H1 (cell line): ENCODE measurements at regions not wholly inside any gene's neighbourhood (a gene's known extent, or its start where the extent isn't known, plus 50 kb on each side); places are given as distances from the start of the nearest gene placed in this dataset.

ENCODE experiments used
- CTCF ChIA-PET: fragments of 300-600 bp; sonication (Branson Sonifier 250); formaldehyde crosslinking; loops from one replicate; lab custom pipeline; 2021; ENCODE audit not compliant: partially characterized antibody; lab: Charles Lee
- POLR2A ChIA-PET: fragments of 300-600 bp; sonication (Branson Sonifier 250); formaldehyde crosslinking; loops from one replicate; lab custom pipeline; 2021; ENCODE audit warnings: inconsistent platforms; ENCODE audit not compliant: partially characterized antibody; lab: Charles Lee
- DNase-seq, 2 experiments: peaks; one replicate each; pipeline versions ENCODE4 v3.0.0 to v3.0.0-alpha.2; 2010 to 2022; ENCODE audit warnings: low spot score in 2 of 2, low read depth in 1 of 2, mixed read lengths in 1 of 2
- FAIRE-seq: peaks from 2 replicates; lab custom pipeline; 2011; peaks lifted over from hg19 to GRCh38; lab: Jason Lieb, UNC
- H2AFZ ChIP-seq: 2 replicates; pipeline ENCODE4 v1.8.1; 2012; ENCODE audit warnings: low read length, inconsistent platforms
- H2AK5ac ChIP-seq: 2 replicates; pipeline ENCODE4 v1.6.1; 2013; ENCODE audit warnings: low read depth, low read length
- H2BK120ac ChIP-seq: replicated peaks from 2 replicates; pipeline ENCODE3; 2013; ENCODE audit warnings: low read depth, low read length, inconsistent platforms
- H2BK12ac ChIP-seq: 2 replicates; pipeline ENCODE4 v1.6.1; 2013; ENCODE audit warnings: low read depth, low read length
- H2BK15ac ChIP-seq: 2 replicates; pipeline ENCODE4 v1.6.1; 2013; ENCODE audit warnings: low read length
- H2BK20ac ChIP-seq: 2 replicates; pipeline ENCODE4 v1.6.1; 2013; ENCODE audit warnings: low read length
- H2BK5ac ChIP-seq: 2 replicates; pipeline ENCODE4 v1.6.1; 2013; ENCODE audit warnings: low read depth, low read length
- H3K14ac ChIP-seq: 2 replicates; pipeline ENCODE4 v1.6.1; 2013; ENCODE audit warnings: inconsistent platforms; ENCODE audit not compliant: insufficient read length
- H3K18ac ChIP-seq: 2 replicates; pipeline ENCODE4 v1.6.1; 2013; ENCODE audit warnings: low read length; ENCODE audit errors: extremely low read depth
- H3K23ac ChIP-seq: 2 replicates; pipeline ENCODE4 v1.6.1; 2013; ENCODE audit warnings: inconsistent platforms; ENCODE audit not compliant: insufficient read length
- H3K23me2 ChIP-seq: 2 replicates; pipeline ENCODE4 v1.6.1; 2013; ENCODE audit warnings: low read depth, low read length
- H3K27ac ChIP-seq: 2 replicates; pipeline ENCODE4 v1.6.1; 2011; ENCODE audit warnings: low read depth, low read length, inconsistent platforms
- H3K27me3 ChIP-seq, 4 experiments: replicated peaks in 1 of 4; 1 replicate in 1 of 4; 2 replicates in 3 of 4; pipeline versions ENCODE4 v1.6.1 to v1.8.1; 2011 to 2013; ENCODE audit warnings: low read length in 3 of 4, mild to moderate bottlenecking in 3 of 4, inconsistent platforms in 2 of 4, mixed read lengths in 2 of 4, moderate library complexity in 1 of 4; ENCODE audit not compliant: control insufficient read depth in 3 of 4, insufficient read depth in 3 of 4; ENCODE audit errors: extremely low read depth in 1 of 4
- H3K36me3 ChIP-seq, 4 experiments: 2 replicates each; pipeline versions ENCODE4 v1.6.1 to v1.8.1; 2011 to 2013; ENCODE audit warnings: mild to moderate bottlenecking in 4 of 4, low read length in 3 of 4, moderate library complexity in 2 of 4, control low read depth in 1 of 4, inconsistent platforms in 1 of 4; ENCODE audit not compliant: insufficient read depth in 4 of 4, control insufficient read depth in 2 of 4
- H3K4ac ChIP-seq: replicated peaks from 2 replicates; pipeline ENCODE3; 2013; ENCODE audit warnings: low read length, low read depth, mixed read lengths, inconsistent platforms; ENCODE audit not compliant: insufficient read length
- H3K4me1 ChIP-seq, 4 experiments: replicated peaks in 1 of 4; 1 replicate in 1 of 4; 2 replicates in 3 of 4; pipeline versions ENCODE4 v1.6.1 to v1.8.1; 2011 to 2013; ENCODE audit warnings: low read length in 3 of 4, inconsistent platforms in 2 of 4, mixed read lengths in 1 of 4; ENCODE audit not compliant: insufficient read depth in 4 of 4, control insufficient read depth in 3 of 4
- H3K4me2 ChIP-seq, 2 experiments: 2 replicates each; pipeline versions ENCODE4 v1.6.1 to v1.8.1; 2011 to 2013; ENCODE audit warnings: low read depth in 2 of 2, low read length in 2 of 2, control low read depth in 1 of 2, inconsistent platforms in 1 of 2, mild to moderate bottlenecking in 1 of 2; ENCODE audit not compliant: insufficient read depth in 1 of 2
- H3K4me3 ChIP-seq, 4 experiments: fragments of 200-600, 300-600 bp in 1 of 4; sonication (generic), shearing (Covaris generic), sonication (Bioruptor Twin) in 1 of 4; 2 replicates each; pipeline versions ENCODE4 v1.5.1 to v1.8.1; 2011 to 2016; ENCODE audit warnings: low read length in 4 of 4, low read depth in 3 of 4, control low read depth in 2 of 4, inconsistent platforms in 2 of 4, mild to moderate bottlenecking in 2 of 4, mixed read lengths in 1 of 4, moderate library complexity in 1 of 4; ENCODE audit not compliant: insufficient read depth in 2 of 4; ENCODE audit errors: extremely low read depth in 1 of 4
- H3K56ac ChIP-seq: replicated peaks from 2 replicates; pipeline ENCODE3; 2013; ENCODE audit warnings: low read depth, mild to moderate bottlenecking, mixed read lengths, low read length, inconsistent platforms; ENCODE audit not compliant: insufficient read length
- H3K79me1 ChIP-seq: 2 replicates; pipeline ENCODE4 v1.6.1; 2013; ENCODE audit warnings: low read depth, low read length, control low read depth
- H3K79me2 ChIP-seq, 2 experiments: 2 replicates each; pipeline versions ENCODE4 v1.6.1 to v1.8.1; 2012 to 2013; ENCODE audit warnings: low read length in 2 of 2, mild to moderate bottlenecking in 2 of 2, inconsistent platforms in 1 of 2; ENCODE audit not compliant: insufficient read depth in 2 of 2, control insufficient read depth in 1 of 2
- H3K9ac ChIP-seq, 4 experiments: replicated peaks in 1 of 4; 1 replicate in 1 of 4; 2 replicates in 3 of 4; pipeline versions ENCODE4 v1.6.1 to v1.8.1; 2011 to 2013; ENCODE audit warnings: low read depth in 3 of 4, low read length in 3 of 4, control low read depth in 2 of 4, mild to moderate bottlenecking in 2 of 4, moderate library complexity in 2 of 4, inconsistent platforms in 1 of 4; ENCODE audit errors: extremely low read depth in 1 of 4
- H3K9me3 ChIP-seq, 2 experiments: 2 replicates each; pipeline versions ENCODE4 v1.6.1 to v1.8.1; 2012 to 2013; ENCODE audit warnings: mild to moderate bottlenecking in 2 of 2, moderate library complexity in 2 of 2, control low read depth in 1 of 2, inconsistent platforms in 1 of 2, low read depth in 1 of 2, low read length in 1 of 2, mixed read lengths in 1 of 2; ENCODE audit not compliant: insufficient read depth in 2 of 2
- H4K20me1 ChIP-seq, 2 experiments: replicated peaks in 1 of 2; 2 replicates each; pipeline versions ENCODE3 to v1.8.1; 2011 to 2013; ENCODE audit warnings: inconsistent platforms in 2 of 2, low read length in 2 of 2, mild to moderate bottlenecking in 1 of 2; ENCODE audit not compliant: insufficient read depth in 2 of 2, control insufficient read depth in 1 of 2
- H4K5ac ChIP-seq: 2 replicates; pipeline ENCODE4 v1.6.1; 2013; ENCODE audit warnings: low read length, low read depth, mixed read lengths, inconsistent platforms; ENCODE audit not compliant: insufficient read length
- H4K8ac ChIP-seq: 2 replicates; pipeline ENCODE4 v1.8.0; 2013; ENCODE audit warnings: mild to moderate bottlenecking, moderate library complexity, low read length, inconsistent platforms; ENCODE audit not compliant: insufficient read depth; ENCODE audit errors: extremely low read depth
- H4K91ac ChIP-seq: replicated peaks from 2 replicates; pipeline ENCODE3; 2013; ENCODE audit warnings: low read length, mixed read lengths, inconsistent platforms; ENCODE audit not compliant: insufficient read length
- ASH2L ChIP-seq: fragments of 200-600, 300-600 bp; sonication (generic); IDR thresholded peaks from one replicate; pipeline ENCODE4 v1.7.1; 2017; ENCODE audit warnings: low read length
- BACH1 ChIP-seq: IDR thresholded peaks from 2 replicates; pipeline ENCODE4 v1.6.1; 2012; ENCODE audit warnings: low read length, improper control_type of control experiment
- BRCA1 ChIP-seq: IDR thresholded peaks from 2 replicates; pipeline ENCODE4 v1.6.1; 2012; ENCODE audit warnings: low read depth, low read length, improper control_type of control experiment
- CHD1 ChIP-seq: IDR thresholded peaks from 2 replicates; pipeline ENCODE4 v1.6.1; 2012; ENCODE audit warnings: low read depth, low read length, improper control_type of control experiment
- EZH2 ChIP-seq: fragments of 200-600 bp; sonication (generic); IDR thresholded peaks from 2 replicates; pipeline ENCODE4 v1.7.1; 2012; ENCODE audit warnings: low read depth, mild to moderate bottlenecking, moderate library complexity, low read length, inconsistent platforms; ENCODE audit not compliant: severe bottlenecking
- FOSL1 ChIP-seq: IDR thresholded peaks from 2 replicates; pipeline ENCODE4 v1.6.1; 2011; ENCODE audit warnings: mild to moderate bottlenecking, low read depth, low read length, moderate library complexity; ENCODE audit not compliant: insufficient read depth
- JUN ChIP-seq: IDR thresholded peaks from 2 replicates; pipeline ENCODE4 v1.6.1; 2011; ENCODE audit warnings: low read depth, mild to moderate bottlenecking, improper control_type of control experiment, low read length
- NANOG ChIP-seq: IDR thresholded peaks from 2 replicates; pipeline ENCODE4 v1.6.1; 2011; ENCODE audit warnings: low read length, low read depth, mild to moderate bottlenecking, inconsistent platforms; ENCODE audit not compliant: insufficient read depth, poor library complexity, severe bottlenecking
- SIN3A ChIP-seq, 2 experiments: IDR thresholded peaks in 1 of 2; conservative IDR thresholded peaks in 1 of 2; 2 replicates each; pipeline ENCODE4 v1.6.1; 2011 to 2012; ENCODE audit warnings: low read length in 2 of 2, improper control_type of control experiment in 1 of 2, low read depth in 1 of 2, mild to moderate bottlenecking in 1 of 2
- SP1 ChIP-seq: IDR thresholded peaks from 2 replicates; pipeline ENCODE4 v1.6.1; 2011; ENCODE audit warnings: low read depth, low read length
- SUZ12 ChIP-seq: fragments of 200-600 bp; sonication (generic); IDR thresholded peaks from 2 replicates; pipeline ENCODE4 v1.6.1; 2012; ENCODE audit warnings: mild to moderate bottlenecking, inconsistent platforms, low read length, moderate library complexity, mixed read lengths
- WGBS, 2 experiments: shearing (Covaris generic) in 1 of 2; methylation state at CpG; one replicate each; pipeline versions ENCODE4 v1.1.6 to v1.1.7; 2013 to 2015; ENCODE audit warnings: low lambda C conversion rate in 2 of 2, mixed read lengths in 2 of 2, inconsistent platforms in 1 of 2, low coverage in 1 of 2, missing lambda C conversion rate in 1 of 2; ENCODE audit not compliant: insufficient replicate concordance in 2 of 2, insufficient coverage in 1 of 2, insufficient read length in 1 of 2; ENCODE audit errors: extremely low coverage in 1 of 2, missing lambda C conversion rate in 1 of 2; 5-methylcytosine and 5-hydroxymethylcytosine counted together
- TF ChIP-seq, protein P1 (sequence below): IDR thresholded peaks from 2 replicates; pipeline ENCODE4 v1.6.1; 2012; ENCODE audit warnings: inconsistent platforms

DNA sequence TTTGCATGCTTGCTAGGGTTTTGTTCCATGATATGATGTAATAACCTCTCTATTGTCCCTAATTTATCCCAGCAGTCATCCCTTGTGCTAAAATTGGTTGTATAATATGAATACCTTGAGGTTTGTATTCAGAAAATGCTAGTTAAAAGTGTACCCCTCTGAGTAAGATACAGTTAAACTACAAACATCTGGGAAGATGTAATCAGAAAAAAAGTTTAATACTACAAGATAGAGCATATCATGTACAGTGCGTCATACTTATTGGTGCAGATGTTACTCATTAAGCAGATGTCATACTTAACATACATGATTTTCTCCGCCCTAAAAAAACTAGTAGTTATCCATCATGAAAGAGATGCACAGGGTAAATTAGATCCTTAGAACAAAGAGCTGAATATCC lies 336.1 kb upstream of the KCND2 start:
- CTCF ChIA-PET, result interaction anchor here (1.5 to 2.3 kb wide), 5 partner anchors 10 to 788 kb away, joined by 5 to 14 read pairs (median 8); no protein-coding TSS in a partner anchor
- 92% methylated on average over 2 of the region's 2 CpGs; no CpG with 5 or more reads in 1 of the 2 experiments for WGBS, 2 experiments
- H2AK5ac ChIP-seq, result no peak overlapping the region
- H3K36me3 ChIP-seq, result no peaks in the 10 kb centered on the region
- no peaks in the 10 kb centered on the region for H4K20me1 ChIP-seq
- no peak overlapping the region for H2BK15ac ChIP-seq
- no peaks in the 10 kb centered on the region for H3K27me3 ChIP-seq
- no peaks in the 10 kb centered on the region for H3K79me1 ChIP-seq
- H2BK20ac ChIP-seq, result no peak overlapping the region
- no peak overlapping the region for H3K4me2 ChIP-seq
- H3K56ac ChIP-seq, result no peak overlapping the region
- H3K4me1 ChIP-seq, result no peaks in the 10 kb centered on the region
- no peak overlapping the region for H4K5ac ChIP-seq
- no peak overlapping the region for H2BK5ac ChIP-seq
- H3K4me3 ChIP-seq, result no peak overlapping the region
- no peak overlapping the region for H3K23ac ChIP-seq
- no peak overlapping the region for H3K4ac ChIP-seq
- no peak overlapping the region for H3K18ac ChIP-seq
- H3K23me2 ChIP-seq, result no peaks in the 10 kb centered on the region
- no peak overlapping the region for H2BK12ac ChIP-seq
- POLR2A ChIA-PET, result interaction anchor here (1.2 kb wide), 1 partner anchor 337 kb away, joined by 3 read pairs; no protein-coding TSS in a partner anchor
- no peak overlapping the region for H3K14ac ChIP-seq
- H3K79me2 ChIP-seq, result no peaks in the 10 kb centered on the region
- no peaks in the 10 kb centered on the region for H3K9me3 ChIP-seq
- no peak overlapping the region for H3K9ac ChIP-seq
- DNase-seq, result no peak
- no peak for FAIRE-seq
- no peak overlapping the region for H2BK120ac ChIP-seq
- H2AFZ ChIP-seq, result no peak overlapping the region
- TF ChIP-seq, protein P1, sequence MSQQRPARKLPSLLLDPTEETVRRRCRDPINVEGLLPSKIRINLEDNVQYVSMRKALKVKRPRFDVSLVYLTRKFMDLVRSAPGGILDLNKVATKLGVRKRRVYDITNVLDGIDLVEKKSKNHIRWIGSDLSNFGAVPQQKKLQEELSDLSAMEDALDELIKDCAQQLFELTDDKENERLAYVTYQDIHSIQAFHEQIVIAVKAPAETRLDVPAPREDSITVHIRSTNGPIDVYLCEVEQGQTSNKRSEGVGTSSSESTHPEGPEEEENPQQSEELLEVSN, result no peak
- no peak for TF ChIP-seq FOSL1
- no peak for TF ChIP-seq SIN3A (conservative IDR thresholded peaks at IDR 0.05 in 1 of 2, IDR thresholded peaks at IDR 0.05 in 1 of 2; ENCODE audit: low read depth in 1 of 2, low read length in 2 of 2)
- no peak for TF ChIP-seq ASH2L
- TF ChIP-seq SUZ12, result no peak
- TF ChIP-seq JUN, result no peak
- TF ChIP-seq CHD1, result no peak
- TF ChIP-seq BACH1, result no peak
- no peak for TF ChIP-seq EZH2
- no peak for TF ChIP-seq NANOG
- no peak for TF ChIP-seq SP1
- TF ChIP-seq BRCA1, result no peak
- H3K27ac ChIP-seq, result no peak overlapping the region
- no peak overlapping the region for H4K8ac ChIP-seq
- no peak overlapping the region for H4K91ac ChIP-seq
